GM23338 (cell line): ENCODE measurements at regions not wholly inside any gene's neighbourhood (a gene's known extent, or its start where the extent isn't known, plus 50 kb on each side); places are given as distances from the start of the nearest gene placed in this dataset.
A peak's percentile ranks its signal among the peaks of the same experiment; 100 is the strongest.

ENCODE experiments used
- ATAC-seq: fragments of 200-7000 bp; cut with Tn5 transposase; 3 replicates; pipeline ENCODE4 v1.9.1; 2020
- DNase-seq: peaks from one replicate; pipeline ENCODE4 v3.0.0-alpha.2; 2015; ENCODE audit warnings: low spot score
- H2AFZ ChIP-seq: fragments of 200-600 bp; sonication (generic); 2 replicates; pipeline ENCODE4 v1.8.0; 2016; ENCODE audit warnings: antibody characterized with exemption, mild to moderate bottlenecking, moderate library complexity
- H3F3A ChIP-seq: fragments of 200-600 bp; sonication (generic); replicated peaks from 2 replicates; pipeline ENCODE4 v1.8.0; 2017; ENCODE audit warnings: antibody characterized with exemption, mixed run types, low read depth
- H3K27ac ChIP-seq: fragments of 200-600 bp; sonication (generic); 2 replicates; pipeline ENCODE4 v1.6.1; 2016; ENCODE audit warnings: low read depth
- H3K27me3 ChIP-seq: fragments of 200-600 bp; sonication (generic); 2 replicates; pipeline ENCODE4 v1.8.0; 2016; ENCODE audit warnings: mild to moderate bottlenecking, mixed run types, moderate library complexity; ENCODE audit not compliant: insufficient read depth
- H3K36me3 ChIP-seq: fragments of 200-600 bp; sonication (generic); 2 replicates; pipeline ENCODE4 v1.8.0; 2016; ENCODE audit warnings: mild to moderate bottlenecking; ENCODE audit not compliant: insufficient read depth
- H3K4me1 ChIP-seq: fragments of 200-600 bp; sonication (generic); 2 replicates; pipeline ENCODE4 v1.8.0; 2016; ENCODE audit warnings: mild to moderate bottlenecking, moderate library complexity; ENCODE audit not compliant: insufficient read depth
- H3K4me2 ChIP-seq: fragments of 200-600 bp; sonication (generic); 2 replicates; pipeline ENCODE4 v1.7.1; 2017; ENCODE audit warnings: mixed run types
- H3K4me3 ChIP-seq: fragments of 200-600 bp; sonication (generic); 2 replicates; pipeline ENCODE4 v1.6.1; 2016; ENCODE audit warnings: mixed run types
- H3K79me2 ChIP-seq: fragments of 200-600 bp; sonication (generic); replicated peaks from 2 replicates; pipeline ENCODE4 v1.8.0; 2017; ENCODE audit warnings: mild to moderate bottlenecking; ENCODE audit not compliant: insufficient read depth
- H3K9me2 ChIP-seq: fragments of 200-600 bp; sonication (generic); 2 replicates; pipeline ENCODE4 v1.8.0; 2017; ENCODE audit not compliant: insufficient read depth
- H4K20me1 ChIP-seq: fragments of 200-600 bp; sonication (generic); replicated peaks from 2 replicates; pipeline ENCODE4 v1.8.0; 2017; ENCODE audit warnings: mild to moderate bottlenecking; ENCODE audit not compliant: insufficient read depth
- H3K27ac Mint-ChIP-seq: 2 replicates; pipeline ENCODE4 v1.8.0; 2020; ENCODE audit warnings: inconsistent platforms, mild to moderate bottlenecking, moderate library complexity, mixed read lengths
- H3K27me3 Mint-ChIP-seq: 3 replicates; pipeline ENCODE4 v1.8.0; 2022; ENCODE audit warnings: low read depth, mild to moderate bottlenecking, moderate library complexity, mixed read lengths, inconsistent platforms; ENCODE audit not compliant: insufficient read depth, poor library complexity
- H3K36me3 Mint-ChIP-seq: 3 replicates; pipeline ENCODE4 v1.8.0; 2021; ENCODE audit warnings: low read depth, mild to moderate bottlenecking, inconsistent platforms, moderate library complexity, mixed read lengths
- H3K4me1 Mint-ChIP-seq: 3 replicates; pipeline ENCODE4 v1.8.0; 2020; ENCODE audit warnings: mild to moderate bottlenecking, inconsistent platforms, mixed read lengths
- H3K4me3 Mint-ChIP-seq: 3 replicates; pipeline ENCODE4 v1.8.0; 2021; ENCODE audit warnings: moderate library complexity, mild to moderate bottlenecking, inconsistent platforms, mixed read lengths
- H3K9me3 Mint-ChIP-seq: 3 replicates; pipeline ENCODE4 v1.8.0; 2020; ENCODE audit warnings: moderate library complexity, mild to moderate bottlenecking, inconsistent platforms, mixed read lengths
- CREB1 ChIP-seq: fragments of 250-450 bp; sonication (Bioruptor Pico); IDR thresholded peaks from 2 replicates; pipeline ENCODE4 v1.5.0; 2020; ENCODE audit warnings: low read depth, mild to moderate bottlenecking, moderate library complexity
- EZH2 ChIP-seq: fragments of 200-600 bp; sonication (generic); IDR thresholded peaks from one replicate; pipeline ENCODE4 v1.8.0; 2017; ENCODE audit warnings: antibody characterized with exemption, mild to moderate bottlenecking, low read depth; ENCODE audit not compliant: unreplicated experiment
- EZH2phosphoT487 ChIP-seq: fragments of 200-600 bp; sonication (generic); IDR thresholded peaks from one replicate; pipeline ENCODE4 v1.8.1; 2018; ENCODE audit warnings: antibody characterized with exemption; ENCODE audit not compliant: unreplicated experiment
- JUNB ChIP-seq: IDR thresholded peaks from one replicate; pipeline ENCODE4 v1.6.1; 2016; ENCODE audit warnings: antibody characterized with exemption; ENCODE audit not compliant: unreplicated experiment
- NANOG ChIP-seq: IDR thresholded peaks from 2 replicates; pipeline ENCODE4 v1.6.1; 2016; ENCODE audit warnings: antibody characterized with exemption, borderline replicate concordance
- ZNF331 ChIP-seq: fragments of 250-450 bp; sonication (Bioruptor Pico); IDR thresholded peaks from 2 replicates; pipeline ENCODE4 v1.5.0; 2020; ENCODE audit warnings: low read depth, mild to moderate bottlenecking, moderate library complexity
- TF ChIP-seq, protein P1 (sequence below), 2 experiments: fragments of 200-600 bp in 1 of 2; sonication (generic) in 1 of 2; conservative IDR thresholded peaks; 2 replicates each; pipeline versions ENCODE4 v1.5.1 to v1.6.1; 2016 to 2017; ENCODE audit warnings: antibody characterized with exemption in 2 of 2, low read depth in 2 of 2, mild to moderate bottlenecking in 2 of 2, moderate library complexity in 1 of 2
- TF ChIP-seq, protein P2 (sequence below): fragments of 250-450 bp; sonication (Bioruptor Pico); IDR thresholded peaks from 2 replicates; pipeline ENCODE4 v1.5.0; 2020; ENCODE audit warnings: mild to moderate bottlenecking, moderate library complexity

DNA sequence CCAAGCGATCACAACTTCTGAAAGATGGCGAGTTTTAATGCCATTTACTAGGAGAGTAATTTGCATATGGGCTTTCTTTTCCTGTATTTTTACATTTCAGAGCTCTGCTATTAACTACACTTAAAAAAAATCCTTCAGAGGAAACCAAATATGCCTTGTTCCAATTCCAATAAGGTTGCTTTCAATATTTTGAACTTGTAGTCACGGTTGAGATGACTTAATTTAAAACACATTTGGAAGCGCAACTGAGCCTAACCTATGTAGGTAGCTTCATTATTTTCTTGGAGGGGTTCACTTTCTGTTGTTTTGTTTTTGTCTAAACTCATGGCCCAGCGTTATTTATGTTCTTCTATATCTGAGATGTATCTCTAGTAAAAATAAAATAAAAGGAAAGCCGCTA is 93.4 kb downstream of the BLID start:
- DNase-seq = no peak
- no peak overlapping the region for H3K27ac Mint-ChIP-seq
- no peak overlapping the region for H3K4me3 ChIP-seq
- H2AFZ ChIP-seq = peak overlapping the region; percentile 49; the same call in 1 of the 2 replicates
- peaks cover 9% of the 10 kb centered on the region; the same call in 1 of the 2 replicates for H3K9me2 ChIP-seq
- no peak for ATAC-seq
- TF ChIP-seq CREB1 (CRISPR knock-in tag) = no peak
- no peaks in the 10 kb centered on the region for H4K20me1 ChIP-seq
- H3K36me3 ChIP-seq = no peaks in the 10 kb centered on the region
- no peak overlapping the region for H3K4me2 ChIP-seq
- no peaks in the 10 kb centered on the region for H3K36me3 Mint-ChIP-seq
- H3F3A ChIP-seq = no peaks in the 10 kb centered on the region
- no peaks in the 10 kb centered on the region for H3K27me3 ChIP-seq
- no peaks in the 10 kb centered on the region for H3K79me2 ChIP-seq
- H3K4me3 Mint-ChIP-seq = no peak overlapping the region
- no peak overlapping the region for H3K27ac ChIP-seq
- H3K4me1 Mint-ChIP-seq = peaks cover 4% of the 10 kb centered on the region
- H3K4me1 ChIP-seq = no peaks in the 10 kb centered on the region
- H3K27me3 Mint-ChIP-seq = no peaks in the 10 kb centered on the region
- no peaks in the 10 kb centered on the region; the same call in 2 of the 3 replicates for H3K9me3 Mint-ChIP-seq

DNA sequence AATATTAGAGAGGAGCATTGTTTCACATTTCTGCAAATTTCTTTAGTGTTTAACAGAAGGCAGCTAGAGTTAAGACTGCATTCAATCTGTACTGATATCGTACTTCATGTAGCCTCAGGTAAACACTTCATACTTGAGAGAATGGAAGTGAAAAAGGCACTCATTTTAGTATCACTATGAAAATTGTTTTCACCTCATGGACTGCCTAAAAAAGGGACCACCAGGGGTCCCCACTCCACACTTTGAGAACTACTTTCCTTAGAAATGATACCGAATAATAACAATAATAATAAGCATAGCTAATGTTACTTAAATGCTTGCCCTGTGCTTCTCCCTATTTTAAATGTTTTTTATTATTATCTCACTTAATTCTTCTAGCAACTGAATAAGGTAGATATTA is 95.1 kb downstream of the BLID start:
- Histone ChIP-seq H3K79me2 (no peaks in the 10 kb centered on the region), H3F3A (no peaks in the 10 kb centered on the region), H3K4me2 (no peak overlapping the region), H4K20me1 (no peaks in the 10 kb centered on the region), H3K27ac (no peak overlapping the region), H3K9me2 (no peaks in the 10 kb centered on the region), H2AFZ (no peak overlapping the region), H3K27me3 (no peaks in the 10 kb centered on the region), H3K4me3 (no peak overlapping the region), H3K4me1 (no peaks in the 10 kb centered on the region), H3K36me3 (no peaks in the 10 kb centered on the region)
- DNase-seq (peak; percentile 38), ATAC-seq (no peak)
- Mint-ChIP-seq H3K27ac (no peak overlapping the region), H3K4me1 (no peaks in the 10 kb centered on the region), H3K4me3 (no peak overlapping the region), H3K27me3 (no peaks in the 10 kb centered on the region), H3K36me3 (no peaks in the 10 kb centered on the region), H3K9me3 (no peaks in the 10 kb centered on the region)
- no peak for TF ChIP-seq EZH2phosphoT487
- TF ChIP-seq, protein P1, sequence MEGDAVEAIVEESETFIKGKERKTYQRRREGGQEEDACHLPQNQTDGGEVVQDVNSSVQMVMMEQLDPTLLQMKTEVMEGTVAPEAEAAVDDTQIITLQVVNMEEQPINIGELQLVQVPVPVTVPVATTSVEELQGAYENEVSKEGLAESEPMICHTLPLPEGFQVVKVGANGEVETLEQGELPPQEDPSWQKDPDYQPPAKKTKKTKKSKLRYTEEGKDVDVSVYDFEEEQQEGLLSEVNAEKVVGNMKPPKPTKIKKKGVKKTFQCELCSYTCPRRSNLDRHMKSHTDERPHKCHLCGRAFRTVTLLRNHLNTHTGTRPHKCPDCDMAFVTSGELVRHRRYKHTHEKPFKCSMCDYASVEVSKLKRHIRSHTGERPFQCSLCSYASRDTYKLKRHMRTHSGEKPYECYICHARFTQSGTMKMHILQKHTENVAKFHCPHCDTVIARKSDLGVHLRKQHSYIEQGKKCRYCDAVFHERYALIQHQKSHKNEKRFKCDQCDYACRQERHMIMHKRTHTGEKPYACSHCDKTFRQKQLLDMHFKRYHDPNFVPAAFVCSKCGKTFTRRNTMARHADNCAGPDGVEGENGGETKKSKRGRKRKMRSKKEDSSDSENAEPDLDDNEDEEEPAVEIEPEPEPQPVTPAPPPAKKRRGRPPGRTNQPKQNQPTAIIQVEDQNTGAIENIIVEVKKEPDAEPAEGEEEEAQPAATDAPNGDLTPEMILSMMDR (conservative IDR thresholded peaks at IDR 0.05; ENCODE audit: low read depth in 2 of 2) = peak; percentile 55 to 71

DNA sequence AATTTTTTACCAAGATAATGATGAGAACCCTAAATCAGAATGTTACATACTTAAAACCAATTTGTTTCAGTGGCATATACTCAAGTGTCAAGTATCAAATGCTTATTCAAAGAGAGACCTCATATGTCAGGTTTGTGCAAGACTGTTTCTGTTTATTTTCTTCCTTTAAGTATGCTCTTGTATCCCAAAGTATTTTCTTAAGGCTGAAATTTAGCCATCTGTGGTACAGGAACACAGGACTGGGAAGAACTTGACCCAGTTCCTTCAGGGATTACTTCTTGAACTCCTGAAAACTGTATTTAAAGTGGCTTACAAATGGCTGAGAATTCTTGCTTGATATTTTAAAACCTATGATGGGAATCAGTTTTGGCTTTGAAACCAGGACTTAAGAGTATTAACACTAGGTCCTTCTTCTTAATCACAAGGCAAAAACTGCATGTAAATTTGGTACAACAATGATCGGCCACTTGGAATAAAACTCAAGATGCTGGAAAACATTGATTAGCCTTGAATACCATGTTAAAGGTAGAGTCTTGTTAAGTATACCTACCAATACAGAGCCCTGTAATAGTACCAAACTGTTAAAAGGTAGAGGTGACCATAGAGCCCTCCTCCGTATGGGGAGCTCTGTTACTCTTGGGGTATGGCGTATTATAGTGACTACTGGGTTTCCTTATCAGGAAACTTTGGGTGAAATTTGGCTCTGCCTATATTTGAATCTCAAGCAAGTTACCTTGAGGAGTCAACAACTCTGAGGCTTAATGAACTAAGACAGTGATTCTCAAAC is 95.9 kb downstream of the BLID start:
- Histone ChIP-seq H3K4me3 (no peak overlapping the region), H3K4me1 (no peaks in the 10 kb centered on the region), H3K27ac (no peak overlapping the region), H3F3A (no peaks in the 10 kb centered on the region), H3K4me2 (no peak overlapping the region), H3K9me2 (no peaks in the 10 kb centered on the region), H3K27me3 (no peaks in the 10 kb centered on the region), H4K20me1 (no peaks in the 10 kb centered on the region), H3K36me3 (no peaks in the 10 kb centered on the region), H2AFZ (no peak overlapping the region), H3K79me2 (no peaks in the 10 kb centered on the region)
- Mint-ChIP-seq H3K36me3 (no peaks in the 10 kb centered on the region), H3K4me3 (no peak overlapping the region), H3K4me1 (no peaks in the 10 kb centered on the region), H3K27ac (no peak overlapping the region), H3K9me3 (no peaks in the 10 kb centered on the region), H3K27me3 (no peaks in the 10 kb centered on the region)
- no peak for DNase-seq
- no peak for ATAC-seq
- TF ChIP-seq EZH2 (no peak), NANOG (no peak), ZNF331 (CRISPR knock-in tag) (no peak), EZH2phosphoT487 (no peak), JUNB (no peak)
- TF ChIP-seq, protein P2, sequence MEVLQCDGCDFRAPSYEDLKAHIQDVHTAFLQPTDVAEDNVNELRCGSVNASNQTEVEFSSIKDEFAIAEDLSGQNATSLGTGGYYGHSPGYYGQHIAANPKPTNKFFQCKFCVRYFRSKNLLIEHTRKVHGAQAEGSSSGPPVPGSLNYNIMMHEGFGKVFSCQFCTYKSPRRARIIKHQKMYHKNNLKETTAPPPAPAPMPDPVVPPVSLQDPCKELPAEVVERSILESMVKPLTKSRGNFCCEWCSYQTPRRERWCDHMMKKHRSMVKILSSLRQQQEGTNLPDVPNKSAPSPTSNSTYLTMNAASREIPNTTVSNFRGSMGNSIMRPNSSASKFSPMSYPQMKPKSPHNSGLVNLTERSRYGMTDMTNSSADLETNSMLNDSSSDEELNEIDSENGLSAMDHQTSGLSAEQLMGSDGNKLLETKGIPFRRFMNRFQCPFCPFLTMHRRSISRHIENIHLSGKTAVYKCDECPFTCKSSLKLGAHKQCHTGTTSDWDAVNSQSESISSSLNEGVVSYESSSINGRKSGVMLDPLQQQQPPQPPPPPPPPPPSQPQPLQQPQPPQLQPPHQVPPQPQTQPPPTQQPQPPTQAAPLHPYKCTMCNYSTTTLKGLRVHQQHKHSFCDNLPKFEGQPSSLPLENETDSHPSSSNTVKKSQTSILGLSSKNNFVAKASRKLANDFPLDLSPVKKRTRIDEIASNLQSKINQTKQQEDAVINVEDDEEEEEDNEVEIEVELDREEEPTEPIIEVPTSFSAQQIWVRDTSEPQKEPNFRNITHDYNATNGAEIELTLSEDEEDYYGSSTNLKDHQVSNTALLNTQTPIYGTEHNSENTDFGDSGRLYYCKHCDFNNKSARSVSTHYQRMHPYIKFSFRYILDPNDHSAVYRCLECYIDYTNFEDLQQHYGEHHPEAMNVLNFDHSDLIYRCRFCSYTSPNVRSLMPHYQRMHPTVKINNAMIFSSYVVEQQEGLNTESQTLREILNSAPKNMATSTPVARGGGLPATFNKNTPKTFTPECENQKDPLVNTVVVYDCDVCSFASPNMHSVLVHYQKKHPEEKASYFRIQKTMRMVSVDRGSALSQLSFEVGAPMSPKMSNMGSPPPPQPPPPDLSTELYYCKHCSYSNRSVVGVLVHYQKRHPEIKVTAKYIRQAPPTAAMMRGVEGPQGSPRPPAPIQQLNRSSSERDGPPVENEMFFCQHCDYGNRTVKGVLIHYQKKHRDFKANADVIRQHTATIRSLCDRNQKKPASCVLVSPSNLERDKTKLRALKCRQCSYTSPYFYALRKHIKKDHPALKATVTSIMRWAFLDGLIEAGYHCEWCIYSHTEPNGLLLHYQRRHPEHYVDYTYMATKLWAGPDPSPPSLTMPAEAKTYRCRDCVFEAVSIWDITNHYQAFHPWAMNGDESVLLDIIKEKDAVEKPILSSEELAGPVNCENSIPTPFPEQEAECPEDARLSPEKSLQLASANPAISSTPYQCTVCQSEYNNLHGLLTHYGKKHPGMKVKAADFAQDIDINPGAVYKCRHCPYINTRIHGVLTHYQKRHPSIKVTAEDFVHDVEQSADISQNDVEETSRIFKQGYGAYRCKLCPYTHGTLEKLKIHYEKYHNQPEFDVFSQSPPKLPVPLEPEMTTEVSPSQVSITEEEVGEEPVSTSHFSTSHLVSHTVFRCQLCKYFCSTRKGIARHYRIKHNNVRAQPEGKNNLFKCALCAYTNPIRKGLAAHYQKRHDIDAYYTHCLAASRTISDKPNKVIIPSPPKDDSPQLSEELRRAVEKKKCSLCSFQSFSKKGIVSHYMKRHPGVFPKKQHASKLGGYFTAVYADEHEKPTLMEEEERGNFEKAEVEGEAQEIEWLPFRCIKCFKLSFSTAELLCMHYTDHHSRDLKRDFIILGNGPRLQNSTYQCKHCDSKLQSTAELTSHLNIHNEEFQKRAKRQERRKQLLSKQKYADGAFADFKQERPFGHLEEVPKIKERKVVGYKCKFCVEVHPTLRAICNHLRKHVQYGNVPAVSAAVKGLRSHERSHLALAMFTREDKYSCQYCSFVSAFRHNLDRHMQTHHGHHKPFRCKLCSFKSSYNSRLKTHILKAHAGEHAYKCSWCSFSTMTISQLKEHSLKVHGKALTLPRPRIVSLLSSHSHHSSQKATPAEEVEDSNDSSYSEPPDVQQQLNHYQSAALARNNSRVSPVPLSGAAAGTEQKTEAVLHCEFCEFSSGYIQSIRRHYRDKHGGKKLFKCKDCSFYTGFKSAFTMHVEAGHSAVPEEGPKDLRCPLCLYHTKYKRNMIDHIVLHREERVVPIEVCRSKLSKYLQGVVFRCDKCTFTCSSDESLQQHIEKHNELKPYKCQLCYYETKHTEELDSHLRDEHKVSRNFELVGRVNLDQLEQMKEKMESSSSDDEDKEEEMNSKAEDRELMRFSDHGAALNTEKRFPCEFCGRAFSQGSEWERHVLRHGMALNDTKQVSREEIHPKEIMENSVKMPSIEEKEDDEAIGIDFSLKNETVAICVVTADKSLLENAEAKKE = no peak
